ENCODE measurements at regions not wholly inside any gene's neighbourhood (a gene's known extent, or its start where the extent isn't known, plus 50 kb on each side); places are given as distances from the start of the nearest gene placed in this dataset.

- TF ChIP-seq EZH2phosphoT487 (IDR thresholded peaks at IDR 0.05; ENCODE audit: unreplicated experiment) = no peak
- no peak for TF ChIP-seq CTCF (conservative IDR thresholded peaks at IDR 0.05; ENCODE audit: low read depth in 2 of 2)
- no peak for TF ChIP-seq ZNF331 (CRISPR knock-in tag; IDR thresholded peaks at IDR 0.05; ENCODE audit: low read depth)
- no peak for TF ChIP-seq POLR2AphosphoS5 (IDR thresholded peaks at IDR 0.05; ENCODE audit: low read depth)
- TF ChIP-seq EZH2 (IDR thresholded peaks at IDR 0.05; ENCODE audit: low read depth, unreplicated experiment) = no peak
- no peak for TF ChIP-seq REST (IDR thresholded peaks at IDR 0.05; ENCODE audit: unreplicated experiment)
- TF ChIP-seq CREB1 (CRISPR knock-in tag; IDR thresholded peaks at IDR 0.05; ENCODE audit: low read depth) = no peak
- TF ChIP-seq JUNB (IDR thresholded peaks at IDR 0.05; ENCODE audit: unreplicated experiment) = no peak
- no peak for TF ChIP-seq ETS1 (IDR thresholded peaks at IDR 0.05)
Observed at GRCh38 chr15:92273286-92273685, 120.4 kb upstream of the ST8SIA2 start.

All from GM23338 (cell line).